Brain microvascular endothelial cell (primary cell): ENCODE measurements at regions not wholly inside any gene's neighbourhood (a gene's known extent, or its start where the extent isn't known, plus 50 kb on each side); places are given as distances from the start of the nearest gene placed in this dataset.

ENCODE experiments used
- DNase-seq: peaks from one replicate; pipeline ENCODE4 v3.0.0-alpha.2; 2020
- H3K27ac ChIP-seq: fragments of 250-450 bp; sonication (Bioruptor Pico); 2 replicates; pipeline ENCODE4 v1.5.1; 2020; ENCODE audit warnings: mild to moderate bottlenecking, moderate library complexity
- H3K27me3 ChIP-seq: fragments of 250-450 bp; sonication (Bioruptor Pico); replicated peaks from 2 replicates; pipeline ENCODE4 v1.5.1; 2020; ENCODE audit warnings: mild to moderate bottlenecking
- H3K36me3 ChIP-seq: fragments of 250-450 bp; sonication (Bioruptor Pico); replicated peaks from 2 replicates; pipeline ENCODE4 v1.5.1; 2020; ENCODE audit warnings: mild to moderate bottlenecking
- H3K4me3 ChIP-seq: 2 replicates; pipeline ENCODE4 v1.5.1; 2011; ENCODE audit warnings: low read depth, mild to moderate bottlenecking, control low read depth, low read length, moderate library complexity
- in situ Hi-C: cut with HindIII; loops from 2 replicates; pipeline ENCODE4 v1.10.0; 2017; ENCODE audit warnings: low sequenced_read_pairs, low pct_ligation_motif_present
- TF ChIP-seq, protein P1 (sequence below): IDR thresholded peaks from 2 replicates; pipeline ENCODE4 v1.5.1; 2011; ENCODE audit warnings: low read depth, mild to moderate bottlenecking, moderate library complexity, low read length, control low read depth, inconsistent platforms; ENCODE audit errors: missing control alignments

- H3K27ac ChIP-seq = no peak overlapping the region
- no peak overlapping the region for H3K4me3 ChIP-seq
- TF ChIP-seq, protein P1, sequence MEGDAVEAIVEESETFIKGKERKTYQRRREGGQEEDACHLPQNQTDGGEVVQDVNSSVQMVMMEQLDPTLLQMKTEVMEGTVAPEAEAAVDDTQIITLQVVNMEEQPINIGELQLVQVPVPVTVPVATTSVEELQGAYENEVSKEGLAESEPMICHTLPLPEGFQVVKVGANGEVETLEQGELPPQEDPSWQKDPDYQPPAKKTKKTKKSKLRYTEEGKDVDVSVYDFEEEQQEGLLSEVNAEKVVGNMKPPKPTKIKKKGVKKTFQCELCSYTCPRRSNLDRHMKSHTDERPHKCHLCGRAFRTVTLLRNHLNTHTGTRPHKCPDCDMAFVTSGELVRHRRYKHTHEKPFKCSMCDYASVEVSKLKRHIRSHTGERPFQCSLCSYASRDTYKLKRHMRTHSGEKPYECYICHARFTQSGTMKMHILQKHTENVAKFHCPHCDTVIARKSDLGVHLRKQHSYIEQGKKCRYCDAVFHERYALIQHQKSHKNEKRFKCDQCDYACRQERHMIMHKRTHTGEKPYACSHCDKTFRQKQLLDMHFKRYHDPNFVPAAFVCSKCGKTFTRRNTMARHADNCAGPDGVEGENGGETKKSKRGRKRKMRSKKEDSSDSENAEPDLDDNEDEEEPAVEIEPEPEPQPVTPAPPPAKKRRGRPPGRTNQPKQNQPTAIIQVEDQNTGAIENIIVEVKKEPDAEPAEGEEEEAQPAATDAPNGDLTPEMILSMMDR = no peak
- no peaks in the 10 kb centered on the region for H3K36me3 ChIP-seq
- H3K27me3 ChIP-seq = no peaks in the 10 kb centered on the region
- DNase-seq = no peak
- in situ Hi-C loops = no loop called here
Measured at GRCh38 chr14:38150075-38150474, 57.6 kb upstream of the SSTR1 start.
